ENCODE measurements at regions not wholly inside any gene's neighbourhood (a gene's known extent, or its start where the extent isn't known, plus 50 kb on each side); places are given as distances from the start of the nearest gene placed in this dataset.

GRCh38 chr10:63012623-63013022, 120.5 kb upstream of the NRBF2 start:
- no peak overlapping the region for H3K4me3 ChIP-seq (ENCODE audit: low read depth, low read length)
- no peaks in the 10 kb centered on the region for H3K27me3 ChIP-seq (ENCODE audit: control insufficient read depth, insufficient read depth, low read length)
- DNase-seq (ENCODE audit: low read depth): no peak
- TF ChIP-seq CTCF (IDR thresholded peaks at IDR 0.05; ENCODE audit: insufficient read depth, low read length, poor library complexity, severe bottlenecking): no peak
- H3K36me3 ChIP-seq (ENCODE audit: control insufficient read depth, insufficient read depth, low read length): no peaks in the 10 kb centered on the region

GRCh38 chr10:63010203-63010602, 122.9 kb upstream of the NRBF2 start:
- H3K27me3 ChIP-seq (ENCODE audit: control insufficient read depth, insufficient read depth, low read length): no peaks in the 10 kb centered on the region
- H3K4me3 ChIP-seq (ENCODE audit: low read depth, low read length): no peak overlapping the region
- DNase-seq (ENCODE audit: low read depth): no peak
- no peak for TF ChIP-seq CTCF (IDR thresholded peaks at IDR 0.05; ENCODE audit: insufficient read depth, low read length, poor library complexity, severe bottlenecking)
- H3K36me3 ChIP-seq (ENCODE audit: control insufficient read depth, insufficient read depth, low read length): no peaks in the 10 kb centered on the region

- Histone ChIP-seq H3K36me3 (ENCODE audit: control insufficient read depth, insufficient read depth, low read length) (no peaks in the 10 kb centered on the region), H3K4me3 (ENCODE audit: low read depth, low read length) (no peak overlapping the region), H3K27me3 (ENCODE audit: control insufficient read depth, insufficient read depth, low read length) (no peaks in the 10 kb centered on the region)
- no peak for TF ChIP-seq CTCF (IDR thresholded peaks at IDR 0.05; ENCODE audit: insufficient read depth, low read length, poor library complexity, severe bottlenecking)
- DNase-seq (ENCODE audit: low read depth): no peak
Measured at GRCh38 chr10:63008491-63008890, 124.6 kb upstream of the NRBF2 start.

- H3K36me3 ChIP-seq (ENCODE audit: control insufficient read depth, insufficient read depth, low read length): no peaks in the 10 kb centered on the region
- TF ChIP-seq CTCF (IDR thresholded peaks at IDR 0.05; ENCODE audit: insufficient read depth, low read length, poor library complexity, severe bottlenecking): no peak
- no peaks in the 10 kb centered on the region for H3K27me3 ChIP-seq (ENCODE audit: control insufficient read depth, insufficient read depth, low read length)
- no peak overlapping the region for H3K4me3 ChIP-seq (ENCODE audit: low read depth, low read length)
- DNase-seq (ENCODE audit: low read depth): no peak
Measured at GRCh38 chr10:63007112-63007511, 126.0 kb upstream of the NRBF2 start.

- H3K36me3 ChIP-seq (ENCODE audit: control insufficient read depth, insufficient read depth, low read length): no peaks in the 10 kb centered on the region
- H3K4me3 ChIP-seq (ENCODE audit: low read depth, low read length): no peak overlapping the region
- DNase-seq (ENCODE audit: low read depth): no peak
Measured at GRCh38 chr10:63005246-63005645, 127.9 kb upstream of the NRBF2 start.

More at GRCh38 chr10:63005246-63005645, 127.9 kb upstream of the NRBF2 start:
- no peak for TF ChIP-seq CTCF (IDR thresholded peaks at IDR 0.05; ENCODE audit: insufficient read depth, low read length, poor library complexity, severe bottlenecking)
- H3K27me3 ChIP-seq (ENCODE audit: control insufficient read depth, insufficient read depth, low read length): no peaks in the 10 kb centered on the region
